ENCODE measurements at regions not wholly inside any gene's neighbourhood (a gene's known extent, or its start where the extent isn't known, plus 50 kb on each side); places are given as distances from the start of the nearest gene placed in this dataset.

- H3K4me3 ChIP-seq, result no peak overlapping the region
- no peaks in the 10 kb centered on the region for H3K4me1 ChIP-seq
- H3K9me3 ChIP-seq, result no peaks in the 10 kb centered on the region
- no peaks in the 10 kb centered on the region for H3K36me3 ChIP-seq
- ATAC-seq (no peak), DNase-seq (no peak)
- peaks cover 0 to 5% of the 10 kb centered on the region in 2 donors for H3K27me3 ChIP-seq
- intact Hi-C loops (cut with DNase I), result no loop called here
- no peak overlapping the region for H3K27ac ChIP-seq
- TF ChIP-seq CTCF (IDR thresholded peaks at IDR 0.05), result no peak
Observed at GRCh38 chr2:128833664-128834027, 515.0 kb upstream of the HS6ST1 start.

- no peak overlapping the region for H3K27ac ChIP-seq
- intact Hi-C loops (cut with DNase I), result no loop called here
- no peaks in the 10 kb centered on the region for H3K9me3 ChIP-seq
- peak in 1 of 4 donors; percentile 5 for DNase-seq
- H3K4me1 ChIP-seq, result no peaks in the 10 kb centered on the region
- no peak for ATAC-seq
- H3K36me3 ChIP-seq, result no peaks in the 10 kb centered on the region
- TF ChIP-seq CTCF (IDR thresholded peaks at IDR 0.05), result no peak
- H3K27me3 ChIP-seq, result peaks cover 0 to 11% of the 10 kb centered on the region in 2 donors
- no peak overlapping the region for H3K4me3 ChIP-seq
Observed at GRCh38 chr2:128834207-128834879, 515.7 kb upstream of the HS6ST1 start.

GRCh38 chr2:128834880-128835252, 516.2 kb upstream of the HS6ST1 start:
- peaks cover 0 to 16% of the 10 kb centered on the region in 2 donors for H3K27me3 ChIP-seq
- no peak overlapping the region for H3K27ac ChIP-seq
- ATAC-seq (no peak), DNase-seq (peak in 1 of 4 donors; percentile 60)
- intact Hi-C loops (cut with DNase I), result no loop called here
- no peaks in the 10 kb centered on the region for H3K4me1 ChIP-seq
- no peaks in the 10 kb centered on the region for H3K36me3 ChIP-seq
- no peaks in the 10 kb centered on the region for H3K9me3 ChIP-seq
- no peak overlapping the region for H3K4me3 ChIP-seq
- TF ChIP-seq CTCF (IDR thresholded peaks at IDR 0.05), result no peak

- Histone ChIP-seq H3K36me3 (no peaks in the 10 kb centered on the region), H3K9me3 (no peaks in the 10 kb centered on the region), H3K27me3 (peaks cover 0 to 16% of the 10 kb centered on the region in 2 donors), H3K4me1 (no peaks in the 10 kb centered on the region), H3K27ac (no peak overlapping the region), H3K4me3 (no peak overlapping the region)
- ATAC-seq (no peak), DNase-seq (peak in 1 of 4 donors; percentile 41)
- TF ChIP-seq CTCF (IDR thresholded peaks at IDR 0.05), result no peak
- intact Hi-C loops (cut with DNase I), result no loop called here
Observed at GRCh38 chr2:128835342-128835855, 516.7 kb upstream of the HS6ST1 start.

- peaks cover 0 to 16% of the 10 kb centered on the region in 2 donors for H3K27me3 ChIP-seq
- no peak for TF ChIP-seq CTCF (IDR thresholded peaks at IDR 0.05)
- H3K4me1 ChIP-seq, result no peaks in the 10 kb centered on the region
- ATAC-seq (no peak), DNase-seq (no peak)
- H3K27ac ChIP-seq, result no peak overlapping the region
- intact Hi-C loops (cut with DNase I), result no loop called here
- no peaks in the 10 kb centered on the region for H3K36me3 ChIP-seq
- no peaks in the 10 kb centered on the region for H3K9me3 ChIP-seq
- H3K4me3 ChIP-seq, result no peak overlapping the region
Observed at GRCh38 chr2:128835974-128836373, 517.3 kb upstream of the HS6ST1 start.
